NCI-H1930 (cell line): ENCODE measurements at regions not wholly inside any gene's neighbourhood (a gene's known extent, or its start where the extent isn't known, plus 50 kb on each side); places are given as distances from the start of the nearest gene placed in this dataset.

Experiments used
- DNase-seq, 2 experiments: peaks; one replicate each; lab custom pipeline; 2025; lab: John Stamatoyannopoulos, UW

DNA sequence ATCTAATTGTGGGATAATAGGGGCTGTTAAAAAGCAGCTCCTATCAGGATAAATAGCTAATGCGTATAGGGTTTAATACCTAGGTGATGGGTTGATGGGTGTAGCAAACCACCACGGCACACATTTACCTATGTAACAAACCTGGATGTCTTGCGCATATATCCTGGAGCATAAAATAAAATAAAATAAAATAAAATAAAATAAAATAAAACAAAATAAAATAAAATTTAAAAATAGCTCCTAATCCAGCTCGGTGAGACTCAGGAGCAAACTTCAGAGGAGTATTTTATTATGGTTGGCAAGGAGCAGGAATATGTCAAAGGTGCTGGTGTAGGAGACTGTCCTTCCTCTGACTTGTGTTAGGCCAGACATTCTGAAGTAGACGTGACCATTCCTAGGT lies 721.0 kb downstream of the BCL11B start:
- DNase-seq = no peak

- DNase-seq = no peak
Measured at GRCh38 chr14:98555440-98555839, 716.6 kb downstream of the BCL11B start.

DNA sequence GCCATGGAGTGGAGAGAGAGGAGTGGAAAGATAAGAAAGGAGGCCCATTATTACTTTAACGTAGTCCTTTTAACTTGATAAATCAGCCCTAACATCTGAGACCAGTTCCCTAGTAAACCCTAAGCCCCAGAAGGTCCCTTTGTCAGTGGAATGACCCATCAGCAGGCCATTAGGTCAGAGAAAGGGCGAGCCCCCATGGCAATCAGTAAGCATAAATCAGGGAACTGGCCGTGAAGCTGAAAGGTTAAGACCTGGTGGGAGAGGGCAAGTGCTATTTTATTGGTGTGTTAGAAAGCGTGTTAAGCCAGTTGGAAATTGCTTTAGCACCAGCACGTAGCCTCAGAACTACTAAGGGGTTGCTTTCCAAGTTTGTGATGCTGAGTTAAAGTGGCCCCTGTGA lies 708.0 kb downstream of the BCL11B start:
- no peak for DNase-seq

DNA sequence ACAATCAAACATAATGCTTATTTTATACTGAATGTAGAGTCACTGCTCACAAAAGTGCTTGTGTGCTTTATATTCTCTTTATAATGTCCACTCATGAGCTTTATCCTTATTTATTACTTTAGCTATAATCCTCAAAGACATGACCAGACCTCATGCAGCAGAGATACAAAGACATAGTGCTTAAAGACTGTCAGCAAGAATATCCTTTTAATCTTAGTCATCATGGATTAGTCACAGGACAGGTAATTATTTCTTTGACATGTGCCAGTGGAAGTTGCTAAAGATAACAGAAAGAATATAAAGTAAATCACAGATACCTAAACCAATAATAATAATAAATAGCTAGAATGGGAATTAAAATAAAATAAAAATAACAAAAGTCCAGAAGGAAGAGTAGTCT lies 707.5 kb downstream of the BCL11B start:
- no peak for DNase-seq

DNA sequence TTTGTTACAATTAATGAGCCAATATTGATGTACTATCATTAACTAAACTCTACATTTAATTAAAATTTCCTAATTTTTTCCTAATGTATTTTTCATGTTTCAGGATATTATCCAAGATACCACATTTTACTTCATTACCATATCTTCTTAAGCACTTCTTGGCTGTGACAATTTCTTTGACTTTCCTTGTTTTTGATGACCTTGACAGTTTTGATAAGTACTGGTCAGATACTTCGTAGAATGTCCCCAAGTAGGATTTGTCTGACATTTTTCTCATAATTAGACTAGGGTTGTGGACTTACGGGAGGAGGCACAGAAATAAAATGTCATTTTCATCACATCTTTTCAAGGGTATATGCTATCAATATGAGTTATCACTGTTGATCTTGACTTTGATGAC lies 700.9 kb downstream of the BCL11B start:
- no peak for DNase-seq

GRCh38 chr14:98573082-98573481 lies 698.9 kb downstream of the BCL11B start:
- DNase-seq = no peak

DNA sequence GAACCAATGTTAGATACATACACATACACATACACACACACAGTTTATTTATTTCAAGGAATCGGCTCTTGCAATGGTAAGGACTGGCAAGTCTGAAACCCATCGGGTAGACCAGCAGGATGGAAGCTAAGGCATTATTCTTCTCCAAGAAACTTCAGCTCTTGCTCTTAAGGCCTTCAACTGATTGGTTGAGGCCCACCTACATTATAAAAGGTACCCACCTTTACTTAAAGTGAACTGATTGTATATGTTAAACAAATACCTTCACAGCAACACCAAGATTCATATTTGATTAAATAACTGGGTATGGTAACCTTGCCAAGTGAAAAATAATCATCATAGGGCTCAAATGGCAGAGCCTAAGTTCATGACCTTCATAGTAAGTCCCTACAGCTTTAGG lies 695.5 kb downstream of the BCL11B start:
- no peak for DNase-seq

- no peak for DNase-seq
Measured at GRCh38 chr14:98578204-98578603, 693.8 kb downstream of the BCL11B start.

DNA sequence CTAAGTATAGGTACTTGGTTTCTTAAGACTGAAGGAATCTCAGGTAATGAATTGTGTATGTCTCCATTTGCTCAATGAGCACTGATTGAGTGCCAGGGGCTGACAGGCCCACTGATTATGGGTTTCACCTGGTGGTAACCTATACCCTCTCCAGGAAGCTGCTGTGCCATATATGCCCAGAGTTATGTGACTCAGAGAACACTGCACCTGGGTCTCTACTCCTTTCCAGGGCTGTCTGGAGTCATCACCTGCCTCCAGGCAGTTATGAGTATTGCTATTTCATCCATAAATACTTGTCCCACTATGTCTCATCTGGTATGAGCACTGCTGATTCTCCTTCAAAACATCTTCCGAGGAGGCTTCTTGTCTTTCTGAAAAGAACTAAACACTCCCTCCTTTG lies 692.9 kb downstream of the BCL11B start:
- no peak for DNase-seq

DNA sequence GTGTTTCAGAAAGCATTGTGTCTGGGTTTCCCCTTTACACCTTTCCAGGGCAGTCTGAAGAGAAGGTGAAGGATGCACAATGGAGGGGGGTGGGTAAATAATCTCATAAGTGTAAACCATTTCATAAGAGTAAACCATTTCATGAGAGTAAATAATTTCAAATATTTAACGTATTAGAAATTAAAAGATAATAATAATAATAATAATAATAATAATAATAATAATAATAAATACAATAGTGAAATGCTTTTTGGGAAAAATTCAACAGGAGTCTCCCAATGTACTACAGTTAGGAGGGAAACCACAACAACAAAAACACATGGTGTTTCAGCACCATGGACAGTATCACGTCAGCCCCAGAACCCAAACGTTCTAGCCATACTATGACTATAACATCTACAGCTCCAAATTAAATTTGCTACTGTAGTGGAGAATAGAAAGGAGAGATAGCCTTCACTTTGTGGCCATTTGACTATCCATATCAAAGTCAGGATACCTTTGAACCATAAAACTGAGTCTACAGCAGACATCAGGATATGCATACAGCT lies 691.8 kb downstream of the BCL11B start:
- no peak for DNase-seq

- DNase-seq = no peak
Measured at GRCh38 chr14:98582276-98582675, 689.7 kb downstream of the BCL11B start.

- no peak for DNase-seq
Measured at GRCh38 chr14:98591161-98591560, 680.8 kb downstream of the BCL11B start.

- no peak for DNase-seq
Measured at GRCh38 chr14:98592611-98593170, 679.3 kb downstream of the BCL11B start.

DNA sequence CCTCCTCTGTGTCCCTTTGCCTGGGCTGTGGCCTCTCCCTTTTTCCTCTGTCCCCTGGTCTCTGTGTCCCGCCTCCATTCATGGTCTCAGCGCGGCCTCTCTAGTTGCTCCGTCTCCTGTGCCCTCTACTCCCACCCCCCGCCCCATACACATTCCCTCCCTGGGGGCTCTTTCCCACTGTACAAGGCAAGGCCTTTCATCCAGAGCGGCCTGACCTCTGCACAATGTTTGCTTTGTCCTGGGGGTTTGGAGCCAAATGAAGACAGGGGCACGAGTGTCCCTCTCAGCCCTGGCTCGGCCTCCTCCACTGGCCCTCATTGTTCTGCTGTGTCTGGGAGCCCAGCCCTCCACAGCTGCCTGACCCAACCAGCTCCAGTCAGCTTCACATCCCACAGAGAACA lies 678.6 kb downstream of the BCL11B start:
- no peak for DNase-seq

DNA sequence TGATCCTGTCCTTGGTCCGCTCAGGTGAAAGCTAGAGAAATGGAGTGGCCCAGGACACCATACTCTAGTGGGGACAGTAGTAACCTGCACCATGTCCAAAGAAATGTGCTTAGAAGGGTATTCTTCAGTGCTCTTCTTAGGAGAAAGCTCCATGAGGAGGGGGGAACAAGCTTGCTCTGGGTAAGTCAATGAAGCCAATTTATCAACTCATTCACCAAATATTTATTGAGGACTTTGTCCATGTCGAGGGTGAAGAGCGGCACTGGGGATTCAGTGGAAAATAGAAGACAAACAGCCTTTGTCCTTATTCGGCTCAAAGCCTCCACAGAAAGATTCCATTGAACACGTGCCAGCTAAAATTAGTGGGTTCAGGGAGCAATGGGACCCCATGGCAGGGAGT lies 677.8 kb downstream of the BCL11B start:
- no peak for DNase-seq

GRCh38 chr14:98598576-98598975 lies 673.4 kb downstream of the BCL11B start:
- DNase-seq = no peak

DNA sequence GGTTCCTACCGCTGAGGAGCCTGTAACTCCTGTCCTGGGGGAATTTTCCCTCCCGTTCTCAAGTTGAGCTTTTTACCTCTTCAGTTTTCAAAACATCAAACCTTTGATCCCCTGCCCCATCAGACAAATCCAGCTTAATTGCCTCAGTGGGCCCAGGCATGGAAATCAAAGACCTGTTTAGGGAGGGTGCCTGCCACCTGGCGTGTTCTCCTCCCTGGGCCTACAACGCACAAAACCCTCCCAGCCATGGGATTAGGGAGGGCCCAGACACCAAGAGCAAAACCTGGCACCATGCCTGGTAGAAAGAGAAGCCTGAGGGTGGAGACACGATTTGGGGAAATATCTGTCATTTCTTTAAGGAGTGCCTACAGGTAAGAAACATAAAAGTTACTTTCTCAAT lies 672.9 kb downstream of the BCL11B start:
- no peak for DNase-seq

DNA sequence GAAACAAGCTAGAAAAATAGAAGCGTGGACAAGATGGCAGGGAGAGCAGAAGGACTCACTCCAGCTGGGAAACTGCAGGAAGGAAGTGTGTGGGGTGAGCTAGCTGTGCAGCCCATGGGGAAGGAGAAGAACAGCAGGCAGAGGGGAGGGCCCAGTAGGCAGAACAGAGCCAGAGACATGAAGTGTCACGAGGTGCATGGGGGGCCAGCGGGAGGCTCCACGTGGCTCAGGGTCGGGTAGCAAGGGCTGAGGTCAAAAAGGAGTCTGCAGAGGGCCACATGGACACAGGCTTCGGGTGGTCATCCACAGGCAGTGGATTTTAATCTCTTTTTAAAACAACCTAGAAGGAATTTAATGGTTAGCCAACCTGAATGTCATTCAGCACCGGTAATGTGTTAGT lies 669.0 kb downstream of the BCL11B start:
- no peak for DNase-seq

GRCh38 chr14:98605043-98605442 lies 667.0 kb downstream of the BCL11B start:
- DNase-seq = no peak

- DNase-seq = no peak
Measured at GRCh38 chr14:98606041-98606640, 665.9 kb downstream of the BCL11B start.

GRCh38 chr14:98606816-98607215 lies 665.2 kb downstream of the BCL11B start:
- DNase-seq = no peak

DNA sequence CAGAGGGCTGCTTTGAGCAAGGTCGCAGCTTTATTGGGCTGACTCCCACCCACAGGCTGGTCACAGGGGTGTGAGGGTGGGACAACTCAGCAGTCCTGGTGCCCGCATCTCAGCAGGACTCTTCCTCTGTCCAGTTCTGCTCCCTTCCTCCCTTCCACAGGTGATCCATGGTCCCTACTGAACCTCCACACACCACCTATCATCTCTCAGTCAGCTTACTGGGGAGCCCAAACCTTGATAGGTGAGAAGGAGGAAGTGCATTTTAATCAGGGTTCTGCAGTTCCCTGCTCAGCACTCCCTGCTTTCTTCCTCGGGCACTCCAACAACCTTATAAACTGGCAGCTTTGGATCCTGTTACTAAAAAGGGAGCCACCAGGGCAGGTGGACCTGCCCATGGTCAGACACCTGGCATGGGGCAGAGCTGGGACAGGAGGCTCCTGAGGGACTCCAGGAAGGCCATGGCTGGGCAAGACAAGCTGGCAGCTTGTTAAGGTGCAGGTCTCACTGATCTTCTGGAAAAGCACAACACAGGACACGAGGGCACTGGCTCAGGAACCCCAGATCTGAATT lies 664.6 kb downstream of the BCL11B start:
- DNase-seq = no peak
